Progenitor cell of endocrine pancreas (in vitro differentiated cells): ENCODE measurements at regions not wholly inside any gene's neighbourhood (a gene's known extent, or its start where the extent isn't known, plus 50 kb on each side); places are given as distances from the start of the nearest gene placed in this dataset.
"Not testable (repeated sequence)": the region's sequence is repeated elsewhere in the genome, so short reads cannot be mapped to it uniquely, and the experiment has no call there.

Experiments used
- DNase-seq: peaks from one replicate; pipeline ENCODE4 v3.0.0; 2021; ENCODE audit warnings: low spot score; ENCODE audit not compliant: unreplicated experiment
- H3K27ac Mint-ChIP-seq: 2 replicates; pipeline ENCODE4 v1.8.0; 2021; ENCODE audit warnings: mild to moderate bottlenecking, moderate library complexity, mixed read lengths
- H3K27me3 Mint-ChIP-seq: 2 replicates; pipeline ENCODE4 v1.8.0; 2021; ENCODE audit warnings: mixed read lengths
- H3K36me3 Mint-ChIP-seq: 2 replicates; pipeline ENCODE4 v1.8.0; 2022; ENCODE audit warnings: mixed read lengths; ENCODE audit not compliant: insufficient read depth
- H3K4me1 Mint-ChIP-seq: 2 replicates; pipeline ENCODE4 v1.8.0; 2021; ENCODE audit warnings: low read depth, mixed read lengths
- H3K4me3 Mint-ChIP-seq: 2 replicates; pipeline ENCODE4 v1.8.0; 2021; ENCODE audit warnings: low read depth, mild to moderate bottlenecking, moderate library complexity, mixed read lengths
- H3K9me3 Mint-ChIP-seq: 2 replicates; pipeline ENCODE4 v1.8.0; 2021; ENCODE audit warnings: low read depth, mixed read lengths

GRCh38 chr2:89234818-89235466, 543.5 kb downstream of the RPIA start:
- H3K27me3 Mint-ChIP-seq, DNase-seq, H3K9me3 Mint-ChIP-seq, H3K27ac Mint-ChIP-seq, H3K36me3 Mint-ChIP-seq, H3K4me3 Mint-ChIP-seq, H3K4me1 Mint-ChIP-seq: not testable (repeated sequence)

GRCh38 chr2:89236832-89237450, 545.5 kb downstream of the RPIA start:
- H3K9me3 Mint-ChIP-seq, H3K4me3 Mint-ChIP-seq, H3K36me3 Mint-ChIP-seq, H3K27ac Mint-ChIP-seq, DNase-seq, H3K4me1 Mint-ChIP-seq, H3K27me3 Mint-ChIP-seq: not testable (repeated sequence)

GRCh38 chr2:89237783-89238182, 546.3 kb downstream of the RPIA start:
- H3K4me3 Mint-ChIP-seq, DNase-seq, H3K36me3 Mint-ChIP-seq, H3K9me3 Mint-ChIP-seq, H3K27me3 Mint-ChIP-seq, H3K27ac Mint-ChIP-seq, H3K4me1 Mint-ChIP-seq: not testable (repeated sequence)

GRCh38 chr2:89243114-89243700, 551.7 kb downstream of the RPIA start:
- H3K27ac Mint-ChIP-seq, DNase-seq, H3K4me1 Mint-ChIP-seq, H3K36me3 Mint-ChIP-seq, H3K4me3 Mint-ChIP-seq, H3K27me3 Mint-ChIP-seq: not testable (repeated sequence)
- H3K9me3 Mint-ChIP-seq, result peaks cover 15% of the 10 kb centered on the region

GRCh38 chr2:89244407-89244806, 552.9 kb downstream of the RPIA start:
- H3K27me3 Mint-ChIP-seq, DNase-seq, H3K36me3 Mint-ChIP-seq, H3K4me1 Mint-ChIP-seq, H3K27ac Mint-ChIP-seq, H3K4me3 Mint-ChIP-seq: not testable (repeated sequence)
- H3K9me3 Mint-ChIP-seq, result peaks cover 19% of the 10 kb centered on the region

- not testable (repeated sequence) for H3K4me3 Mint-ChIP-seq, H3K4me1 Mint-ChIP-seq, H3K27me3 Mint-ChIP-seq, H3K36me3 Mint-ChIP-seq, H3K27ac Mint-ChIP-seq, DNase-seq
- peaks cover 19% of the 10 kb centered on the region for H3K9me3 Mint-ChIP-seq
Observed at GRCh38 chr2:89245478-89245877, 554.0 kb downstream of the RPIA start.

GRCh38 chr2:89246027-89246426, 554.6 kb downstream of the RPIA start:
- not testable (repeated sequence) for H3K4me3 Mint-ChIP-seq, H3K27me3 Mint-ChIP-seq, H3K4me1 Mint-ChIP-seq, H3K36me3 Mint-ChIP-seq, H3K27ac Mint-ChIP-seq, DNase-seq
- H3K9me3 Mint-ChIP-seq, result peaks cover 19% of the 10 kb centered on the region

- peaks cover 15% of the 10 kb centered on the region for H3K9me3 Mint-ChIP-seq
- H3K4me3 Mint-ChIP-seq, H3K27ac Mint-ChIP-seq, H3K27me3 Mint-ChIP-seq, H3K36me3 Mint-ChIP-seq, DNase-seq, H3K4me1 Mint-ChIP-seq: not testable (repeated sequence)
Observed at GRCh38 chr2:89246620-89247019, 555.1 kb downstream of the RPIA start.

- not testable (repeated sequence) for H3K4me3 Mint-ChIP-seq, H3K27me3 Mint-ChIP-seq, H3K36me3 Mint-ChIP-seq, H3K4me1 Mint-ChIP-seq, H3K27ac Mint-ChIP-seq, DNase-seq, H3K9me3 Mint-ChIP-seq
Observed at GRCh38 chr2:89255013-89255412, 563.5 kb downstream of the RPIA start.

GRCh38 chr2:89273443-89273842, 582.0 kb downstream of the RPIA start:
- not testable (repeated sequence) for H3K4me1 Mint-ChIP-seq, H3K27me3 Mint-ChIP-seq, H3K36me3 Mint-ChIP-seq, H3K4me3 Mint-ChIP-seq, H3K9me3 Mint-ChIP-seq, DNase-seq, H3K27ac Mint-ChIP-seq

- H3K4me1 Mint-ChIP-seq, DNase-seq, H3K27ac Mint-ChIP-seq, H3K27me3 Mint-ChIP-seq, H3K36me3 Mint-ChIP-seq, H3K9me3 Mint-ChIP-seq, H3K4me3 Mint-ChIP-seq: not testable (repeated sequence)
Observed at GRCh38 chr2:89280536-89280935, 589.1 kb downstream of the RPIA start.

- not testable (repeated sequence) for H3K9me3 Mint-ChIP-seq, H3K4me3 Mint-ChIP-seq, DNase-seq, H3K36me3 Mint-ChIP-seq, H3K27me3 Mint-ChIP-seq, H3K27ac Mint-ChIP-seq, H3K4me1 Mint-ChIP-seq
Observed at GRCh38 chr2:89286448-89287080, 595.1 kb downstream of the RPIA start.

GRCh38 chr2:89287084-89287483, 595.6 kb downstream of the RPIA start:
- not testable (repeated sequence) for DNase-seq, H3K9me3 Mint-ChIP-seq, H3K4me3 Mint-ChIP-seq, H3K27ac Mint-ChIP-seq, H3K36me3 Mint-ChIP-seq, H3K4me1 Mint-ChIP-seq, H3K27me3 Mint-ChIP-seq
